ENCODE measurements at regions not wholly inside any gene's neighbourhood (a gene's known extent, or its start where the extent isn't known, plus 50 kb on each side); places are given as distances from the start of the nearest gene placed in this dataset.

DNA sequence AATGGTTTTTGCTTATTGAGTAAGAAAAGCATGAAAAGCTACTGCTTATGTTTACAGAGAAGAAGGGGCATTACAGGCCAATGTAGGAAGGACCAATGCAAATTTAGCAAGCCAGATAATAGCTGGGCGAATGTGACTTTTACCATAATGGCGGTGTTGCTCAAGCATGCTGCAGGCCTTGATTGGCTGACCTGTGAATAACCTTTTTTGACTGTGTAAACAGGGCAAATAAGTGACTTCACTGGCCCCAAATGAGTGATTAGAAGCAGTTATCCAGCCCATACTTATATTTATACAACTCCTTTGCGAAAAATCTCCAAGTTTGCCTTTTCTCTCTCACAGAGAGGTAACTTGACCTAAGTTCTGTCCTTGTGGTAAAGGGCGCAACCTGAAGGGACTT lies 146.9 kb downstream of the SP3 start:
- FAIRE-seq (no peak), DNase-seq (ENCODE audit: insufficient read length) (no peak)
- no peak for TF ChIP-seq TAF1 (IDR thresholded peaks at IDR 0.05; ENCODE audit: borderline replicate concordance, low read depth, low read length)
- no peak for TF ChIP-seq POLR2AphosphoS5 (IDR thresholded peaks at IDR 0.05; ENCODE audit: low read depth, low read length)
- no peak for TF ChIP-seq POLR2A (IDR thresholded peaks at IDR 0.05; ENCODE audit: low read depth, low read length)

DNA sequence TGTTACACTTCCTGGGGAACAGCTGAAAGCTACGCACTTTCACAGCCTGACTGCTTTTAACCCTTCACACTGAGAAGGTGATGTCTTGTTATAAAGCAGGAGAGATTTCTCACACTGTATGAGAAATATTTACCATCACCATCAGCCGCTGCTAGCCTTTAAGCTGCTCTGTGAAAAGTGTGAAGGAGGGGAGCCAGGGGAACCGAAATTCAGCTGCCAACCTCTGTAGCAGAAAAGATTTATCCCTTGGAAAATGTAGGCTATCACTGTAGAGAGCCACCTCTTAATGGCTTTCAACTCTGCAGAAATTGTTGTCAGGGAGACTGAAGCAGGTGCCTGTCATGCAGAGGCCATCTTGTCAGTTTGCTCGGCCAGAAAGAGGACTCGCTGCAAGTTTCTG lies 145.3 kb downstream of the SP3 start:
- DNase-seq (ENCODE audit: insufficient read length) = no peak
- FAIRE-seq = no peak
- TF ChIP-seq TAF1 (IDR thresholded peaks at IDR 0.05; ENCODE audit: borderline replicate concordance, low read depth, low read length) = no peak
- no peak for TF ChIP-seq POLR2AphosphoS5 (IDR thresholded peaks at IDR 0.05; ENCODE audit: low read depth, low read length)
- TF ChIP-seq POLR2A (IDR thresholded peaks at IDR 0.05; ENCODE audit: low read depth, low read length) = no peak

DNA sequence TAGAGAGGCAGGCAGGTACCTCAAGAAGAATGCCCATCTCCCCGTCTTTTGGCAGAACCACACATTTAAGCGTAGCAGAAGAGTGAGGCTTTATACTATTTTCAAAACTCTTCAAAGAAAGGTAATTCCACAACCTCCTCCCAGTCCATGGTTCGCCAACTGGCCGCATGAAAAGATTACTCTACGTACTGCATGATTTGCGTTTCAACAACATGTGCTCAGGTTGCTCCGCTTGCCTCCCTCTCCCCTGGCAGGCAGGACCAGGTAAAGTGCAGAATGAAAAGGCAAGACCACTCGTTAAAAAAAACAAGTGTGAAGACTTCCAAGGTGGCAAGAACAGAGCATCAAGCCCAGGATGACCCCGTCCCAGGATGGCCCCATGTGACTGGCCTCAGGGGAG lies 143.7 kb downstream of the SP3 start:
- FAIRE-seq = no peak
- no peak for DNase-seq (ENCODE audit: insufficient read length)
- TF ChIP-seq TAF1 (IDR thresholded peaks at IDR 0.05; ENCODE audit: borderline replicate concordance, low read depth, low read length) = no peak
- no peak for TF ChIP-seq POLR2A (IDR thresholded peaks at IDR 0.05; ENCODE audit: low read depth, low read length)
- TF ChIP-seq POLR2AphosphoS5 (IDR thresholded peaks at IDR 0.05; ENCODE audit: low read depth, low read length) = no peak

DNA sequence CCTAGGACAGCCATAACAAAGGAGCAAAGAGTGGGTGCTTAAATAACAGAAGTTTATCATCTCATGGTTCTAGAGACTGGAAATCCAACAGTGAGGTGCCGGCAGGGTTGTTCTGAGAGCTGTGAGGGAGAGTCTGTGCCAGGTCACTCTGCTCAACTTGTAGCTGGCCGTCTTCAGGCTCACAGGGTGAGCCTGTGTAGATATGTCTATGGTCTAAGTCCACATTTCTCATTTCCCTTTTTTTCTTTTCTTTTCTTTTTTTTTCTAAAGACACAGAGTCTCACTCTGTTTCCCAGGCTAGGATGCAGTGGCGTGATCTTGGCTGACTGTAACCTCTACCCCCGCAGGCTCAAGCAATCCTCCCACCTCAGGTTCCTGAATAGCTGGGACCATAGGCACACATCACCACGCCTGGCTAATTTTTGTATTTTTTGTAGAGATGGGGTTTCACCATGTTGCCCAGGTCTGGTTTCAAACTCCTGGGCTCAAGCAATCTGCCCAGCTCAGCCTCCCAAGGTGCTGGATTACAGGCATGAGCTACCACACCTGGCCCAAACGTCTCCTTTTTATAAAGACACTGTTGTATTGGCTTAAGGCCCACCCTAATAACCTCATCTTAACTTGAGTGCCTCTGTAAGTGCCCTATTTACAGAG lies 142.2 kb downstream of the SP3 start:
- DNase-seq (ENCODE audit: insufficient read length) (no peak), FAIRE-seq (no peak)
- no peak for TF ChIP-seq POLR2A (IDR thresholded peaks at IDR 0.05; ENCODE audit: low read depth, low read length)
- TF ChIP-seq TAF1 (IDR thresholded peaks at IDR 0.05; ENCODE audit: borderline replicate concordance, low read depth, low read length) = no peak
- TF ChIP-seq POLR2AphosphoS5 (IDR thresholded peaks at IDR 0.05; ENCODE audit: low read depth, low read length) = no peak

DNA sequence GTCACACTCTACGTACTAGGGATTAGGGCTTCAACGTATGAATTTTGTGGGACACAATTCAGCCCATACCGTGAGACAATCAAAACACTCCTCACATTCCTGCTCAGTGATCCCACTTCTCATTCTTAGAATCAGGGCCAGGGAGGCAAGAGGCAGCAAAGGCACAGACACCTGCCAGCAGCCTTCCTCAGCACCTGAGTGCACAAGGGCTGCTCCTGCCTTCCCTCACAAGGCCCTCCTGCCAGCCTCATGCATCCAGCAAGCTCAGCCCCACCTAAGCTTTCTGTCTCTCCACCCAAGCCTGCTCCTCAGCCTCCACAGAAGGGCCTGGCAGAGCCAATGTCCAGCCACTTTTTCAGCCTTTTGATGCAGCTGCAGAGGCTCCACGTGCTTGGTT lies 141.6 kb downstream of the SP3 start:
- FAIRE-seq = no peak
- no peak for DNase-seq (ENCODE audit: insufficient read length)
- TF ChIP-seq POLR2A (IDR thresholded peaks at IDR 0.05; ENCODE audit: low read depth, low read length) (no peak), TAF1 (IDR thresholded peaks at IDR 0.05; ENCODE audit: borderline replicate concordance, low read depth, low read length) (no peak), POLR2AphosphoS5 (IDR thresholded peaks at IDR 0.05; ENCODE audit: low read depth, low read length) (no peak)

DNA sequence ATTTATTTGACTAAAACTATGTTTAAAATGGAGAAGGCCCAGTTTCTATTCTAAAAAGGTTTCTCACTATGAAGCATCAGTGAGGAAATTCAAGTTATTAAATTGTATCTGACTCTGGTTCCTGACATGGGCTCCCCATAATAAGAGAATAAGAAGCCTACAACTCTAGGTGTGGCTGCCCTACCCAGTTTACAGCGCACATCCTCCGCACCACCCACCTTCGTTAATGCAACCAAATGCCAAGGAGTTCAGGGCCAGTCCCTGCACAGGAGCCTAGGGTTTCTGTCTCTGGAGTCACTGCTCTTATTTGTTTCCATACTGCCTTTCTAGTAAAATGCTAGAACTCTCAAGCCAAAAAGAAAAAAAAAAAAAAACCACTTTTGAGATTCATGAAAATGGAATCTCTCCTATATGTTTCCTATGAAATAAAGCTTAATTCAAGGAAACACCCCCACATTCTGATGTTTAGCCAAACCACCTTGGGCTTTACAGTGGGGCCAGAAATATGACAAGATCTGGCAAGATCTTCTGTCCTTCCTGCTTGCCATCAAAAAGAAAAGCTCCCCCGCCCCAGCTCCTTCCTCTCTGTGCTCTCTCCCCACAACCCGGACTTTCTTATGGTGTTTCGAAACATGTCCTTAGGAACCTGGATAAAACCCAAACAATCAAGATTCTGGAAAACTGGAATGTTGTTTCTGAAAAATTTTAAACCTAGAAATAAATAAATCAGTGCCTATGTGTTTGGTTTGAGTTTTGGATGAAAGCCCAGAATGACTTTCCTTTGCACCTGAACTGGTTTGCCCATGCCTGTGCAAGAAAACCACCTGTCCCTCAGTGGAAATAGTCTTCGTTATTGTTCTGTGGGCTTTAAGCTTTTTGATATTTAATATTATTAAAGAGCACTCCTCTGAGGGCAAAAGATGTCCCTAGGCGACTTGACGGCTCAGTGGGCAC lies 136.7 kb downstream of the SP3 start:
- DNase-seq (ENCODE audit: insufficient read length) = no peak
- no peak for TF ChIP-seq POLR2A (IDR thresholded peaks at IDR 0.05; ENCODE audit: low read depth, low read length)
- no peak for TF ChIP-seq TAF1 (IDR thresholded peaks at IDR 0.05; ENCODE audit: borderline replicate concordance, low read depth, low read length)
- TF ChIP-seq POLR2AphosphoS5 (IDR thresholded peaks at IDR 0.05; ENCODE audit: low read depth, low read length) = no peak
- FAIRE-seq = no peak

DNA sequence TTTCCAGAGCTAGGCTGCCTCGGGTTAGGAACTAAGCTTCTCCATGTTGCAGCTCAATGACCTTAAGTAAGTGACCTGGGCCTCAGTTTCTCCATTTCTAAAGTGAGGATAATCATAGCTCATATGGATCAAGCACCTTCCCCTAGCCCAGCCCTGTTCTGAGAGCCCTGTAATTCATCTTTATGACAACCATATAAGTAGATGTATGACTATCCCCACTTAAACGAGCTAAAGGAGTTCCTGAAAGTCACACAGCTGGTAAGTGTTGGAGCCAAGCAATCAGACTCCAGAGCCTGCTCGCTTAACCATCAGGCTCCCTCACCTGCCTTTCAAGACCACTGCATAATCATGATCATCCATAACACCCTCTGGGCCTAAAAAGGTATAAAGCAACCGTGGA lies 135.4 kb downstream of the SP3 start:
- no peak for DNase-seq (ENCODE audit: insufficient read length)
- TF ChIP-seq TAF1 (IDR thresholded peaks at IDR 0.05; ENCODE audit: borderline replicate concordance, low read depth, low read length) (no peak), POLR2AphosphoS5 (IDR thresholded peaks at IDR 0.05; ENCODE audit: low read depth, low read length) (no peak), POLR2A (IDR thresholded peaks at IDR 0.05; ENCODE audit: low read depth, low read length) (no peak)
- FAIRE-seq = no peak

DNA sequence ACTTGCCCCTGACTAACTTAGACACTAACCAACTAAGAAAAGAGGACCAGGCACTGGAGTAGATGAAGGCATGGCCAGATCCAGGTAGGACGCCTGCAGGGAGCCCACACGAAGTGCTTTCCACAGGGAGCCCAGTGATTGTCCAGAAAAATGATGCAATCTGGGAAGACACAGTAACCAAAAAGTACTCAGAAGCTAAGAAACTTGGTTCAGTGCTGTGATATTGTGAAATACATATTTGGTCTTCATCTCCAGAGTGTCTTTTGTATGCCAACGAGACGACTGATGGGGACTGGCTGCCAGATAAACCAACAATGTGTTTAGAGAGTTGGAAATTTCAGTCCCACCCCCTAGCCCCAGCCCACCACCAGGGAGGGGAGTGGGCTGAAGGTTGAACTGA lies 135.0 kb downstream of the SP3 start:
- no peak for FAIRE-seq
- DNase-seq (ENCODE audit: insufficient read length) = no peak
- TF ChIP-seq TAF1 (IDR thresholded peaks at IDR 0.05; ENCODE audit: borderline replicate concordance, low read depth, low read length) (no peak), POLR2A (IDR thresholded peaks at IDR 0.05; ENCODE audit: low read depth, low read length) (no peak), POLR2AphosphoS5 (IDR thresholded peaks at IDR 0.05; ENCODE audit: low read depth, low read length) (no peak)

DNA sequence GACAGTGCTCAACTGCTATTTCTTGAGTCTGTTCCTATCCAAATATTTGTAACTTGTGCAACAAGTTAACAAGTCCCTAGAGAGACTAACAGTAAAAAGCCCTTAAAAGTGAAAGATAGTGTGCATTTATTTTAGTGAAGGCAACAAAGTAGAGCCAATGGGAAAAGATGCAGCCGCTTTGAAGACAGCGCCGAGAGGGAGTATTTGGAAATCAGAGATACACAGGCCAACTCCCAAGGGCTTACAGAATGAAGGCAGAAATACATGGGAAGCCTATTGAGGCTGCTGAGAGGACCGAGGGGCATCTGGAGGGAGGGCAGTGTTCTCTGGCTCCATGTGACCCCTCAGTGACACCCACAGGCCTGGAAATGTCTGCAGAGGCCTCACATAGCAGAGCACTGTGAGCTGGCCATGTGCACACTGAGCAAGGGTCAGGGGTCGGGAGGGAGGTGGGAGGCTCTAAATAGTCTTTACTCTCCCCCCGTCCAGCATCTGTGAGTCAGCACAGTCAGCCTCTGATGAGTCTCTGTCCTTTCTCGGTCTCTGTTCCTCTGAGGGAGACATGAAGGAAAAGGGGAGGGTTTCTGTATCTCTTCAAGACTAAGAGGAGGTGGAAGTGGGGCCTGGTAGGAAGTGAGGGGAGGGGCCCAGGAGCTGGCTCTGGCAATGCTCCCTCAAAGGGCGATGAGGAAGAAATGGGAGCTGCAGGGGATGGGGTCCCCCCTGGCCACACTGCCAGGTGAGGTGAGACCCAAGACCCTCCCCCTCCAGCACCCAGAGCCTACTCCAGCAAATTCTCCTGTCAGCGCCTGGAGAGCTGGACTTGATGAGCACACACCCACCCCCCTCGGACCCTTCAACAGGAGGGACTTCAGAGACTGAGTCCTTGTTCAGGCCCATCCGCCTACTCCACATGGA lies 133.6 kb downstream of the SP3 start:
- no peak for FAIRE-seq
- DNase-seq (ENCODE audit: insufficient read length) = no peak

DNA sequence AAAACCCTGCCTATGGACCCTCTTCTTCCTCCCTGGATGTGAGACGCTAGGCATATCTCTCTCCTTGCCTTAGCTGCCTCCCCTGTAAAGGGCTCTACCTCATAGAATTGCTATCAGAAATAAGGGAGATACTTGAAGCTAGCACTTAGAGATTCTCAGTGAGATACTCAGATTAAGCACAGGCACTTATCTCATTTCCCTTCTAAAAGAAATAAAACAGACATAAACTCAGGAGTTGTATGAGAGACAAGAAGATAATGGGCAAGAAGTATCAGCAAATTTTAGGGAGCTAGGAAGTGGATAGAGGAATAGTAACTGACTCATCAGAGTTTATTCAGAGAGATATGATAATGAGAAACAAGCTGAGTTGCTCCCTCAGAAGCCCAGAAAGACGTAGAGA lies 131.0 kb downstream of the SP3 start:
- FAIRE-seq = no peak
- no peak for TF ChIP-seq TAF1 (IDR thresholded peaks at IDR 0.05; ENCODE audit: borderline replicate concordance, low read depth, low read length)
- TF ChIP-seq POLR2A (IDR thresholded peaks at IDR 0.05; ENCODE audit: low read depth, low read length) = no peak
- no peak for TF ChIP-seq POLR2AphosphoS5 (IDR thresholded peaks at IDR 0.05; ENCODE audit: low read depth, low read length)
- DNase-seq (ENCODE audit: insufficient read length) = no peak

More for the DNA sequence above, 133.6 kb downstream of the SP3 start:
- TF ChIP-seq POLR2AphosphoS5 (IDR thresholded peaks at IDR 0.05; ENCODE audit: low read depth, low read length) (no peak), TAF1 (IDR thresholded peaks at IDR 0.05; ENCODE audit: borderline replicate concordance, low read depth, low read length) (no peak), POLR2A (IDR thresholded peaks at IDR 0.05; ENCODE audit: low read depth, low read length) (no peak)

DNA sequence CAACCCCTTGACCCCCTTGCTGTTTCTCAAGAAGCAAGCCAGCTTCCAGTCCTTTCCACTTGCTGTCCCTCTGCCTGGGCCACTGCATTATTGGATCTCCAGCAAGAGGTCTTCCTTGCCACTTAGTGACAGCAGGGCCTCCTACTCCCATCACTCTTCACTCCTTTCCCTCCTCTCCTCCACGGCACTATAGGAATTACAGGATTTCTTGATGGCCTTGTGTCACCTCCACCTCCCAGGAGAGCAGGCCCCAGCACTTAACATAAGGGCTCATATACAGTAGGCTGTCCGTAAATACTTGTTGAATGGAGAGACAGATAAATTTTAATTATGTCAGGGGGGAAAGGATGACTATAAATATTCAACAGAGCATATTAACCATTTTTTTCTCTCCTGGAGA lies 129.4 kb downstream of the SP3 start:
- TF ChIP-seq POLR2A (IDR thresholded peaks at IDR 0.05; ENCODE audit: low read depth, low read length) (no peak), TAF1 (IDR thresholded peaks at IDR 0.05; ENCODE audit: borderline replicate concordance, low read depth, low read length) (no peak), POLR2AphosphoS5 (IDR thresholded peaks at IDR 0.05; ENCODE audit: low read depth, low read length) (no peak)
- DNase-seq (ENCODE audit: insufficient read length) (no peak), FAIRE-seq (no peak)

Data from GM12892 (cell line).